Stimulated activated CD4-positive, alpha-beta T cell treated with anti-CD3 and anti-CD28 coated beads, TNF-alpha, amount 100 ng/mL, for 24 hours (primary cell): ENCODE measurements at regions not wholly inside any gene's neighbourhood (a gene's known extent, or its start where the extent isn't known, plus 50 kb on each side); places are given as distances from the start of the nearest gene placed in this dataset.

Experiments
- DNase-seq, 3 experiments: peaks; one replicate each; pipeline ENCODE4 v3.0.0-alpha.2; 2020; ENCODE audit warnings: low read depth in 3 of 3

DNA sequence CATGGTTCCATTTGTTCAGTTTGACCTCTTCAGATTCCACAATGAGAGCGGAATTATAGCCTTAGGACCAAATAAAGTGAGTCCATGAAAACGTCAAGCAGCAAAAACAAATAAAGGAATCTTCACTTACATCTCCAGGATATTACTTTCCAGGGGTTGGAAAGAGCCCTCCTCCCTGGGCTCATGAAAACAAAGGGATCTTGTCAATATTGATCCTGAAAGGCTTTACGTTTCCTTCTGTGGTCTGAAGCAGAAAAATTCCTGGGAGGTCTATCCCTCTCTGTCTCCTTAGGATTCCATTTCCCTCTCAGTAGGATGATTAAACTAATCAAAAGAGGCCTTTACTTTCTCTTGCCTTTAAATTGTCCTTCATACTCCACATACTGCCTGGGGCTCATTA is 293.5 kb downstream of the GPAM start:
- no peak for DNase-seq

DNA sequence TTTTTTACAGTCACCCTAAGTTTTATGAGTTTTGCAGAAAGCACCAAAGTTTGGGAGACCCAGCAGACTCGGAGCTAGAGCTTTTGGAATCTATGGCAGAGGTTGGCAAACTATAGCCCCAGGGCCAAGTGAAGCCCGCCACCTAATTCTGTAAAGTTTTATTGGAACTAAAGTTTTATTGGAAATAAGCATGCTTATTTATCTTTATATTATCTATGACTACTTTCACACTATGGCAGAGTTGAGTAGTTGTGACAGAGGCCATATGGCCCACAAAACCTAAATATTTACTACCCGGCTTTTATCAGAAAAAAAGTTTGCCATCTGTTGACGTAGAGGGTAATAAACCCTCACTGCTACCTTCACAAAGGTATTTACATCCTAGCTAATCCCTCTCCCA is 267.6 kb downstream of the GPAM start:
- DNase-seq: no peak

DNA sequence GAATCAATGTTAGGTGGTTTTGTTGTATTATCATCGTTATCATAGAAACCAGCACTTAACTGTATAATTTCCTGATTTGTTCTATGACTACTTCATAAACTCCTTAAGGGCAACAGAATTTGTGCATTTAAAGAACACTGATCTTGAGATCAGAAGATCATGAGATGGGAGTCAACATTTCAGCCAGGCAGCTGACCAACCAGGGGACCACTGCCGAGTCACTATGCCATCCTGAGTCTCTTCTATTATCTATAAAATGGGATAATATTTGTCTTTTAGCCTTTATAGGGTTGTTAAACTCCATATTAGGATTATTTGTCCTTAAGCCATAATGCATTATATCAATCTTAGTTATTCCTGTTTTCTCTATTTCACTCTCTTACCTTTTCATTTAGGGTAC is 261.7 kb downstream of the GPAM start:
- no peak for DNase-seq

DNA sequence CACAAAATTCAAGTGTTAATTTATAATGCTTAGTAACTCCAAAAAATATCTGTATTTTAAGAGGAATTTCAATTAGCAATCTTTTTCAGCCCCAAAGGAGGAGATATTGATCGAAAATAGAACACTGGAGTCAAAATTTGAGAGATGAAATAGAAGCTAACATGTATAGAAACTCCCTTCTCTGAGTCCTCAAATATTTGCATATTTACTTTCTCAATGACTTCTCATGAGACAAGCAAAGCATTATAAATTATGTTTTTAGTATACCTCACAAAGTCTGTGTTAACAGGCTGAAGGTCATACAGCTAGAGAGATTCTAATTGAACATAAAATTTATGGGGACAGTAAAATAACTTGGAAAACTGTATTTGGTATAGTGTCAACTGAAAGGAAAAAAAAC is 260.5 kb downstream of the GPAM start:
- no peak for DNase-seq

- no peak for DNase-seq
Observed at GRCh38 chr10:111926286-111926685, 257.3 kb downstream of the GPAM start.

DNA sequence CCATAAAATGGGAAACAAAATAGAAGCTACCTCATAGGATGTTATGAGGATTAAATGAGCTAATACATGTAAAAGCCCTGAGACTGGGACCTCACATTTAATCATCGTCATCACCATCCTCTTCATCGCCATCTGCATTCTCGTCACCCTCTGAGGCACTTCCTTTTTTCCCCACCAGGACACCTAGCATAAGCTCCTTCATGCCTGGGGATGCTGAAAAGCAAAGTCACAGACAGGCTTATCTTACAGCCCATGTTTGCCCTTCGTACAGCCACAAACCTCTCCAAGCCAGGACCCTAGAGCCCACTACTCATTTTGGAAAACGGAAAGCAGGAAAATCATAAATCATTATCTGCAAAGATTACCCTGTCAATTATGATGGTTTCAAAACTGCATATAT is 249.6 kb downstream of the GPAM start:
- no peak for DNase-seq

DNA sequence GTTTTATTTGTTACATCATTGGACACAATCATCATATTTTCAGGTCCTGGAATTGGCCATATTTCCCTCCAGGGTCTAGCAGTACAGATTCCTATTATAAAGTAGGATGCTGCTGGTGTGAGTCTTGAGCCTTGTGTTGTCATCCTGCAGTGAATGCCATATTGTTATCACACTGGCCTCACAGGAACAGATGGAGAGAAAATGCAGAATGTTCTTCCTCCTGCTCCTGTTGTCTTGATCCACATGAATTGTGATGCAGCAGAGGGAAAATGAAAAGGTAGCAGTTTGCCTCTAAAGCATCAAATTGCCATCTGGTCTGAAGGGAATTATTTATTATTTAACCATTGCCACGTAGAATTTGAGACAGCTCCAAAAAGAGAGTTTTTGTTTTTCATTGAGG is 248.6 kb downstream of the GPAM start:
- DNase-seq: no peak

DNA sequence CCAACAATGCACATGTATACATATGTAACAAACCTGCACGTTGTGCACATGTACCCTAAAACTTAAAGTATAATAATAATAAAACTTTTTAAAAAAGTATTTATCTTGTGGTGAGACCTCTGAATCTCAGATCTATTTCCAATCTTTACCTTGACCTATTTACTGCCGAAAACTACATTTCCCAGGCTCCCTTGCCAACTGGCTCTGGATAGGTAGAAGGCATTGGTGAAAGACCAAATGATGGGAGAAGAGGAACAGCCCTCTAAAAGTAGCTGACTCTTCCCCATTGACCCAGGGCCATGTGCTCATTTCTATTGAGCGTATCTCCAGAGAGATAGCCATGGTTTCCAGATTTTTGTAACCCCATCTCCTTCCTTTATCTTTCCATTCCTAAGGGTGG is 247.4 kb downstream of the GPAM start:
- no peak for DNase-seq

- no peak for DNase-seq
Observed at GRCh38 chr10:111944331-111944730, 239.2 kb downstream of the GPAM start.

DNA sequence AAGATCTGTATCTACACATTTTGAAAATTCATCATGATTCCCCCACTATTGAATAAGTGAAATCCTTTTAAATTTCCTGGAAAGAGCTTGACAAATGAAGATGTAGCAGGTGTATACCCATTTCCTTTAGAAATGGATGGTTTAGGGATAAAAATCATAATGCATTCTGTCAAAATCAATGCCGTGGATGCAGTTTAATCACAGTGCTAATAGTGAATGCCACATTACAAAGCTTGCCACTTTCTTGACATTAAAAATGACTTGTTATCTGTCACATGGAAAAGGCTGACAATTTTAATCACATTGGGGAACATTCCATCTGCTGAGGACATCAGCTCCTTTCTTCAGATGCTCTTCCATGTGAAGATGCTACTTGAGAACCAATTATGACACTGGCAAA is 229.6 kb downstream of the GPAM start:
- no peak for DNase-seq

- DNase-seq: no peak
Observed at GRCh38 chr10:111954386-111954785, 229.2 kb downstream of the GPAM start.

- DNase-seq: no peak
Observed at GRCh38 chr10:111956841-111957240, 226.7 kb downstream of the GPAM start.

DNA sequence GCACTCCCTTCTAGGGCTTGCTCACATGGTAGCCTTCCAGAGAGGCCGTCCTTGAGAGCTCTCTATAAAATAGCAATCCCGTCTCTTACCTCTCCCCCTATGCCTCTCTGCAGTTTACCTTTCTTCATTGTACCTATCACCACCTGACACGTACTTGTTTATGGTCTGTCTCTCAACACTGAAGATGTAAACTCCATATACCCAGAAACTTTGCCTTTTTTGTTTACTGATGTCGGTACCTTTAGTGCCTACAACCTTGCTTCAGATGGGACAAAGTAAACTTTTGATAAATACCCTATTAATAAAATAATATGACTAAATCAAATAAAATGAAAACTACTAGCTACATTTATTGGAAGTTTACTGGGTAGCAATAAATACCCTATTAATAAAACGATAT is 220.6 kb downstream of the GPAM start:
- no peak for DNase-seq

- DNase-seq: no peak
Observed at GRCh38 chr10:111967116-111967515, 216.4 kb downstream of the GPAM start.

DNA sequence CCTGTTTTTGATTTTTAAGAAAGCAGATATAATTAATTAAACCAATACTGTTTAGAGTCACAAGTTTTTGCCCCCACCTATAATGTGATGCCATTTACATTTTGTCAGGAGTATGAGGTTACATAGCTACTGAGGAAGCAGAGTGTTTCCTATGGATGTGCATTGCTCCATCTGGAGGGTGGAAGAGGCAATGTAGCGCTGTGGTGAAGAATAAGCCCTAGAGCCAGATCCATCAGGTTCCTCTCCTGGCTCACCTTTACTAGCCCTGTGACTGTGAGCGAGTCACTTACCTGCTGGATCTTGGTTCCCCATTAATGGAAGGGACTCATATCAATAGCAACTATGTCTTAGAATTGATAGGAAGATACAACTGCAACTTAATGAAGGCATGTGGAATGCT is 216.0 kb downstream of the GPAM start:
- DNase-seq: no peak

DNA sequence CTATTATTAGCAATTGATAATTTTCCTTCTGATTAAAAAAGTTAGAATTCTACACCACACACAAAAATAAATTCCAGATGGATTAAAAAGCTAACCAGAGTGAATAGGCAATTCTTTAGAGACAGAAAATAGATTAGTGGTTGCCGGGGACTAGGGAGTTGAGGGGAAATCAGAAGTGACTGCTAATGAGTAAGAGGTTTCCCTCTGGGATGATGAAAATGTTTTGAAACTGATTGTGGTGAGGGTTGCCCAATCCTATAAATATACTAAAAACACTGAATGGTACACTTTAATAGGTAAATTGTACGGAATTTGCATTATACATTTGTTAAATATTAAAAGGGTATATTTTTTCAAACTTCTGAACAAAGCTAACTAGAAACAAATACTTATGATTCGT is 214.9 kb downstream of the GPAM start:
- DNase-seq: no peak

GRCh38 chr10:111970111-111970510 is 213.5 kb downstream of the GPAM start:
- DNase-seq: no peak

DNA sequence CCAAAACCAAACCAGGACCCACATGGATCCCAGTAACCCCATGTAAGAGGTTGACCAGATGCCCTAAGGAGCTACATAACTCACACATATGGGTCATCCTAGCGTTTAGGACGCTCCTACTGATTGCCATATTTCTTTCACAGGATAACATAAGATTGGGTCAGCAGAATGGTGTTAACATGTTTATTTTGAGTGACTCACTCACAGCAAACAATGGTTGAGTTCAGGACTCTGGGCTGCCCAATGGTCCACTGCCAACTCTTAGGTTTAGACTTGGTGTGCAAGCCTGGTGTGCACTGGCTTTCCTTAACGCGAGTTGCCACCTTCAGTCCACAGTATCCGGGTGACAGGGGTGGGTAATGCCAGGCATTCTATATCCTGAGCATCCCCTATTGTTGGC is 211.5 kb downstream of the GPAM start:
- no peak for DNase-seq

GRCh38 chr10:111973306-111973705 is 210.3 kb downstream of the GPAM start:
- no peak for DNase-seq

- DNase-seq: no peak
Observed at GRCh38 chr10:111973826-111974225, 209.7 kb downstream of the GPAM start.

- no peak for DNase-seq
Observed at GRCh38 chr10:111974325-111974724, 209.2 kb downstream of the GPAM start.

GRCh38 chr10:111976557-111976956 is 207.0 kb downstream of the GPAM start:
- no peak for DNase-seq

DNA sequence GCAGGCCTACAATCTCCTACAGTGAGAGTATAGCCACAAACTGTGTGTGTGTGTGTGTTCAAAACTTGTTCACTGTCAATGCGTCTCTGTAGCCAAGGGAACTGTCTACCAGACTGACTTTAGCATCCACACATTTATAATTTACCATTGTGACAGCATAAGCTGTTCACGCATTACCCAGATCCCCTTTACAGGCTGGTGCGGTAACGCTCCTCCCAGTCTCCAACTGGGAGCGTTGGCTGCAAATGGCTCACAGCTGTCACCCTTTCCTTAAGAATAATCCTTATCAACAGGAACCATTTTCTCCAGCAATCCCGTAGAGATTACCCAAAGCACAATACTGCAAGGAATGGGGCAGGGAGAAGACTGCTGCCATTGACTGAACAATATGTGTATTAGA is 199.5 kb downstream of the GPAM start:
- no peak for DNase-seq

DNA sequence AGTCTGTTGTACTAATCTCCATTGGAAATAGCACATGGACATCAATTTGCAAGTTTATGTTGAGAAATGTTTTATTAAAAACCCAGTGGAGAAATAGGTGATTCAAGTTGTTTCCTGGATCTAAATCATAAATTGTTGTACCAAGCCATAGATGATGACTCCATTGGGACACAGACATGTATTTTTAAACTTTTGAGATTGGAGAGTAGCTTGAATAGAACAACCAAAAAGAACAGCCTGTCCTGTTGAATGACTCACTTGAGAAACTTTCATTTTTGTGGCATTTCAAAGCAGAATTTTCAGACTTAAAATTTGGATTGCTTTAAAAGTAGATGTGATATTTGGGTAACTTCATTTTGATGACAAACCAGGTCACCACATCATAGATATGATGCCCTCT is 197.5 kb downstream of the GPAM start:
- no peak for DNase-seq

- no peak for DNase-seq
Observed at GRCh38 chr10:111988646-111989045, 194.9 kb downstream of the GPAM start.
